K562 (cell line): ENCODE measurements at regions not wholly inside any gene's neighbourhood (a gene's known extent, or its start where the extent isn't known, plus 50 kb on each side); places are given as distances from the start of the nearest gene placed in this dataset.

Experiments
- CTCF ChIP-seq, 3 experiments: IDR thresholded peaks in 2 of 3; conservative IDR thresholded peaks in 1 of 3; 2 replicates each; pipeline ENCODE4 v1.5.1; 2011 to 2012; ENCODE audit warnings: low read length in 3 of 3, mild to moderate bottlenecking in 3 of 3, control low read depth in 2 of 3, improper control_type of control experiment in 1 of 3, inconsistent platforms in 1 of 3, low read depth in 1 of 3, mixed read lengths in 1 of 3, moderate library complexity in 1 of 3; ENCODE audit not compliant: insufficient read depth in 2 of 3
- EZH2 ChIP-seq: IDR thresholded peaks from 2 replicates; pipeline ENCODE4 v1.6.1; 2012; ENCODE audit warnings: low read depth, mild to moderate bottlenecking, inconsistent platforms, low read length, borderline replicate concordance
- FOS ChIP-seq: IDR thresholded peaks from 3 replicates; pipeline ENCODE4 v1.6.1; 2011; ENCODE audit not compliant: insufficient read length; ENCODE audit errors: extremely low read depth
- HDAC2 ChIP-seq: fragments of 450-650 bp; IDR thresholded peaks from 2 replicates; pipeline ENCODE4 v1.6.1; 2016; ENCODE audit warnings: mild to moderate bottlenecking
- HDGF ChIP-seq: fragments of 450-650 bp; IDR thresholded peaks from 2 replicates; pipeline ENCODE4 v1.6.1; 2016
- HMGXB4 ChIP-seq: sonication (generic); formaldehyde crosslinking; IDR thresholded peaks from 2 replicates; pipeline ENCODE4 v1.8.1; 2023; ENCODE audit warnings: mild to moderate bottlenecking, missing genetic modification reagents
- POLR2A ChIP-seq: fragments of 450-650 bp; conservative IDR thresholded peaks from 2 replicates; pipeline ENCODE4 v1.6.1; 2016
- POLR2AphosphoS5 ChIP-seq: IDR thresholded peaks from 2 replicates; pipeline ENCODE4 v1.6.1; 2011; ENCODE audit warnings: mild to moderate bottlenecking, low read depth, low read length, moderate library complexity; ENCODE audit not compliant: control insufficient read depth, insufficient read depth
- RFX5 ChIP-seq: IDR thresholded peaks from 2 replicates; pipeline ENCODE4 v1.6.1; 2011; ENCODE audit warnings: low read depth, mild to moderate bottlenecking, improper control_type of control experiment, low read length
- RNF2 ChIP-seq: sonication (generic); IDR thresholded peaks from 2 replicates; pipeline ENCODE4 v1.6.1; 2016
- ZNF12 ChIP-seq: sonication (generic); formaldehyde crosslinking; IDR thresholded peaks from 2 replicates; pipeline ENCODE4 v1.4.0; 2020; ENCODE audit warnings: mild to moderate bottlenecking, missing genetic modification reagents
- ZNF592 ChIP-seq: fragments of 450-650 bp; IDR thresholded peaks from 2 replicates; pipeline ENCODE4 v1.6.1; 2017; ENCODE audit warnings: antibody characterized with exemption, mild to moderate bottlenecking

- no peak for TF ChIP-seq HDAC2
- TF ChIP-seq EZH2 = no peak
- TF ChIP-seq HDGF = no peak
- TF ChIP-seq HMGXB4 (CRISPR knock-in tag) = no peak
- no peak for TF ChIP-seq ZNF12 (CRISPR knock-in tag)
- no peak for TF ChIP-seq ZNF592
- no peak for TF ChIP-seq RFX5
- TF ChIP-seq FOS = no peak
- no peak for TF ChIP-seq POLR2A
- TF ChIP-seq RNF2 = no peak
- TF ChIP-seq POLR2AphosphoS5 = no peak
- no peak for TF ChIP-seq CTCF (IDR thresholded peaks at IDR 0.05 in 2 of 3, conservative IDR thresholded peaks at IDR 0.05 in 1 of 3; ENCODE audit: insufficient read depth in 2 of 3, low read depth in 1 of 3, low read length in 3 of 3)
Measured at GRCh38 chr13:84648069-84648640, 765.9 kb upstream of the SLITRK1 start.
